Panc1 (cell line): ENCODE measurements at regions not wholly inside any gene's neighbourhood (a gene's known extent, or its start where the extent isn't known, plus 50 kb on each side); places are given as distances from the start of the nearest gene placed in this dataset.

Experiments
- CTCF ChIP-seq: fragments of 450-650 bp; IDR thresholded peaks from 2 replicates; pipeline ENCODE4 v1.5.1; 2017; ENCODE audit warnings: mild to moderate bottlenecking
- POLR2AphosphoS5 ChIP-seq: IDR thresholded peaks from 2 replicates; pipeline ENCODE4 v1.6.1; 2012; ENCODE audit warnings: mild to moderate bottlenecking, low read depth, low read length, moderate library complexity
- REST ChIP-seq, 2 experiments: IDR thresholded peaks; 2 replicates each; pipeline ENCODE4 v1.6.1; 2011 to 2012; ENCODE audit warnings: low read depth in 2 of 2, control low read depth in 1 of 2, low read length in 1 of 2, mild to moderate bottlenecking in 1 of 2, moderate library complexity in 1 of 2; ENCODE audit not compliant: insufficient read depth in 1 of 2
- TCF7L2 ChIP-seq: IDR thresholded peaks from 2 replicates; pipeline ENCODE4 v1.6.1; 2011; ENCODE audit warnings: mild to moderate bottlenecking, low read depth, low read length, inconsistent platforms

- no peak for TF ChIP-seq CTCF
- TF ChIP-seq TCF7L2: no peak
- no peak for TF ChIP-seq POLR2AphosphoS5
- TF ChIP-seq REST (IDR thresholded peaks at IDR 0.05; ENCODE audit: insufficient read depth in 1 of 2, low read depth in 2 of 2, low read length in 1 of 2): no peak
Measured at GRCh38 chr2:16326711-16327300, 338.8 kb downstream of the CYRIA start.
